ENCODE measurements at regions not wholly inside any gene's neighbourhood (a gene's known extent, or its start where the extent isn't known, plus 50 kb on each side); places are given as distances from the start of the nearest gene placed in this dataset.

GRCh38 chr22:48972979-48973693 is 854.5 kb downstream of the BRD1 start:
- no peak for TF ChIP-seq CTCF (conservative IDR thresholded peaks at IDR 0.05; ENCODE audit: low read length)
- no peak for TF ChIP-seq EZH2phosphoT487 (IDR thresholded peaks at IDR 0.05; ENCODE audit: borderline replicate concordance)
